ENCODE measurements at regions not wholly inside any gene's neighbourhood (a gene's known extent, or its start where the extent isn't known, plus 50 kb on each side); places are given as distances from the start of the nearest gene placed in this dataset.

- no peak for DNase-seq
Measured at GRCh38 chr13:34004676-34005075, 186.7 kb downstream of the RFC3 start.

GRCh38 chr13:34006011-34006410 lies 188.1 kb downstream of the RFC3 start:
- DNase-seq: no peak

- DNase-seq: no peak
Measured at GRCh38 chr13:34011552-34012085, 193.7 kb downstream of the RFC3 start.

- DNase-seq: no peak
Measured at GRCh38 chr13:34012382-34012781, 194.4 kb downstream of the RFC3 start.

- DNase-seq: no peak
Measured at GRCh38 chr13:34013061-34013460, 195.1 kb downstream of the RFC3 start.

- no peak for DNase-seq
Measured at GRCh38 chr13:34017231-34017630, 199.3 kb downstream of the RFC3 start.

GRCh38 chr13:34019870-34020269 lies 201.9 kb downstream of the RFC3 start:
- no peak for DNase-seq

- no peak for DNase-seq
Measured at GRCh38 chr13:34020388-34020787, 202.4 kb downstream of the RFC3 start.

- DNase-seq: no peak
Measured at GRCh38 chr13:34021619-34022018, 203.7 kb downstream of the RFC3 start.

- DNase-seq: no peak
Measured at GRCh38 chr13:34025746-34026145, 207.8 kb downstream of the RFC3 start.

GRCh38 chr13:34026308-34026707 lies 208.4 kb downstream of the RFC3 start:
- no peak for DNase-seq

GRCh38 chr13:34028496-34029442 lies 210.8 kb downstream of the RFC3 start:
- no peak for DNase-seq

- DNase-seq: no peak
Measured at GRCh38 chr13:34030782-34031181, 212.8 kb downstream of the RFC3 start.

GRCh38 chr13:34031610-34032009 lies 213.7 kb downstream of the RFC3 start:
- DNase-seq: no peak

GRCh38 chr13:34034411-34034810 lies 216.5 kb downstream of the RFC3 start:
- no peak for DNase-seq

GRCh38 chr13:34035178-34035577 lies 217.2 kb downstream of the RFC3 start:
- no peak for DNase-seq

GRCh38 chr13:34035676-34036325 lies 217.9 kb downstream of the RFC3 start:
- no peak for DNase-seq

- DNase-seq: no peak
Measured at GRCh38 chr13:34037636-34038540, 219.9 kb downstream of the RFC3 start.

GRCh38 chr13:34038541-34039068 lies 220.7 kb downstream of the RFC3 start:
- no peak for DNase-seq

GRCh38 chr13:34039678-34040077 lies 221.7 kb downstream of the RFC3 start:
- no peak for DNase-seq

GRCh38 chr13:34040863-34041262 lies 222.9 kb downstream of the RFC3 start:
- no peak for DNase-seq

- DNase-seq: no peak
Measured at GRCh38 chr13:34044041-34044440, 226.1 kb downstream of the RFC3 start.

- no peak for DNase-seq
Measured at GRCh38 chr13:34044660-34045080, 226.7 kb downstream of the RFC3 start.

Data from 8988T (cell line).